NT2/D1 (cell line): ENCODE measurements at regions not wholly inside any gene's neighbourhood (a gene's known extent, or its start where the extent isn't known, plus 50 kb on each side); places are given as distances from the start of the nearest gene placed in this dataset.

Experiments
- YY1 ChIP-seq: IDR thresholded peaks from 2 replicates; pipeline ENCODE4 v1.6.1; 2011; ENCODE audit not compliant: insufficient read length, insufficient read depth
- ZNF274 ChIP-seq: IDR thresholded peaks from 2 replicates; pipeline ENCODE4 v1.6.1; 2011; ENCODE audit warnings: mild to moderate bottlenecking, low read depth, low read length

- TF ChIP-seq ZNF274 (no peak), YY1 (no peak)
These were observed 141.5 kb downstream of the AKAP11 start for GRCh38 chr13:42413484-42413815.
